ENCODE measurements at regions not wholly inside any gene's neighbourhood (a gene's known extent, or its start where the extent isn't known, plus 50 kb on each side); places are given as distances from the start of the nearest gene placed in this dataset.
A peak's percentile ranks its signal among the peaks of the same experiment; 100 is the strongest.

- DNase-seq (ENCODE audit: low read depth): peak; percentile 79
- TF ChIP-seq CTCF (conservative IDR thresholded peaks at IDR 0.05; ENCODE audit: low read depth, low read length): no peak
- no peak overlapping the region for H3K4me3 ChIP-seq (ENCODE audit: low read length)
These were observed 132.7 kb upstream of the KL start for GRCh38 chr13:32883474-32883873.

GRCh38 chr13:32887617-32888016, 128.6 kb upstream of the KL start:
- no peak for DNase-seq (ENCODE audit: low read depth)
- no peak for TF ChIP-seq CTCF (conservative IDR thresholded peaks at IDR 0.05; ENCODE audit: low read depth, low read length)
- no peak overlapping the region for H3K4me3 ChIP-seq (ENCODE audit: low read length)

- DNase-seq (ENCODE audit: low read depth): no peak
- no peak for TF ChIP-seq CTCF (conservative IDR thresholded peaks at IDR 0.05; ENCODE audit: low read depth, low read length)
- H3K4me3 ChIP-seq (ENCODE audit: low read length): no peak overlapping the region
These were observed 126.1 kb upstream of the KL start for GRCh38 chr13:32889986-32890565.

- no peak for TF ChIP-seq CTCF (conservative IDR thresholded peaks at IDR 0.05; ENCODE audit: low read depth, low read length)
- no peak for DNase-seq (ENCODE audit: low read depth)
- no peak overlapping the region for H3K4me3 ChIP-seq (ENCODE audit: low read length)
These were observed 123.0 kb upstream of the KL start for GRCh38 chr13:32893176-32893575.

GRCh38 chr13:32894589-32895001, 121.6 kb upstream of the KL start:
- TF ChIP-seq CTCF (conservative IDR thresholded peaks at IDR 0.05; ENCODE audit: low read depth, low read length): no peak
- H3K4me3 ChIP-seq (ENCODE audit: low read length): no peak overlapping the region
- no peak for DNase-seq (ENCODE audit: low read depth)

GRCh38 chr13:32895296-32895695, 120.9 kb upstream of the KL start:
- no peak for TF ChIP-seq CTCF (conservative IDR thresholded peaks at IDR 0.05; ENCODE audit: low read depth, low read length)
- H3K4me3 ChIP-seq (ENCODE audit: low read length): no peak overlapping the region
- DNase-seq (ENCODE audit: low read depth): no peak

GRCh38 chr13:32897296-32897695, 118.9 kb upstream of the KL start:
- no peak for TF ChIP-seq CTCF (conservative IDR thresholded peaks at IDR 0.05; ENCODE audit: low read depth, low read length)
- no peak for DNase-seq (ENCODE audit: low read depth)

More at GRCh38 chr13:32897296-32897695, 118.9 kb upstream of the KL start:
- H3K4me3 ChIP-seq (ENCODE audit: low read length): no peak overlapping the region

Data from retinal pigment epithelial cell (primary cell).